ENCODE measurements at regions not wholly inside any gene's neighbourhood (a gene's known extent, or its start where the extent isn't known, plus 50 kb on each side); places are given as distances from the start of the nearest gene placed in this dataset.

DNA sequence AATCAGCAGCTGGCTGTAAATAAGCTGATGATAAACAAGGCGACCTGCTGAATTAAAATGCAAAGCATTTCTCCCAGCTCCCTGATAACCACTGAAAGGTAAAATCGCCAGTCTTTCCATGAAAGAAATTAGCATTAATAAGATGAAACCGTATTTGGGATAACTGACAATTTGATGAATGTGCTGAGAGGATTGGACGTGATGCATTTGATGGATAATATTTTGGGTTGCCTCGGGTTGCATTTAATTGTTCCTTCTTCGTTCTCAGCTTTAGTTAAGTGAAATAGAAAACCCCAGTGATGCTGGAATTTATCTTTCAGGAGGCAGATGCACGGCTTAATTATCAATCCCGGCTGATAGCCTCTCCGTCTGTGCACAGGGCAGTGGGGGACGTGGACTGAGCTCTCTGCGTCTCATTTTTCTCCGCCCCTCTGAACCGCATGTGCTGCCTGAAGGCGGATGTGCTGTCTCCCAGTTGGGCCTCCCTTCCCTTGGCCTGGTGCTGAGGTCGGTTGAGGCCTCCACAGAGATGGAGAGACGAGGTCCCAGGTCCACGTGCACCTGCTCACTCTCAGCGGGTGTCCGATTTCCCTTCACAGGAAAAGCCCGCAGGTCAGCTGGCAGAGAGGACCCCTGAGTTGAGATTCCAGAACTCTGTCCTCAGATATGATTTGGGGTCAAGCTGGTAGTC lies 846.2 kb downstream of the BRD1 start:
- DNase-seq: no peak

DNA sequence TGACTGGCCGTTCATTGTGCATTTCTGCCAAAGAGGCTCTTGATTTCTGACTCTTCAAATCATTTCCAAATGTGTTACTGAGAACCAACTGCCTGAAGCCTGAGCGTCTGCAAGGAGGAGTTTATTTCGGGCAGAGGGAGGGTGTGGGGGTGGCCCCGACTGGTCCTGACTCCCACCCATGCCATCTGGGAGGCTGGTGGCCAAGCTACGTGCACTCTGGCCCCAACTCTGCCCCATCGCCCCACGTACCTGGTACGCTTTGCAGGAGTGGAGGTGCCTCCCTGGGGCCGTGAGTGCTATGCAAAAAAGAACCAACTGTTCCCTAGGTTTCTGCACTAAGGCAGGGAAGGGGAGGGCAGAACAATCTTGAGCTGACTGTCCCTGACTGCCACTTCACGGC lies 846.8 kb downstream of the BRD1 start:
- DNase-seq: no peak

DNA sequence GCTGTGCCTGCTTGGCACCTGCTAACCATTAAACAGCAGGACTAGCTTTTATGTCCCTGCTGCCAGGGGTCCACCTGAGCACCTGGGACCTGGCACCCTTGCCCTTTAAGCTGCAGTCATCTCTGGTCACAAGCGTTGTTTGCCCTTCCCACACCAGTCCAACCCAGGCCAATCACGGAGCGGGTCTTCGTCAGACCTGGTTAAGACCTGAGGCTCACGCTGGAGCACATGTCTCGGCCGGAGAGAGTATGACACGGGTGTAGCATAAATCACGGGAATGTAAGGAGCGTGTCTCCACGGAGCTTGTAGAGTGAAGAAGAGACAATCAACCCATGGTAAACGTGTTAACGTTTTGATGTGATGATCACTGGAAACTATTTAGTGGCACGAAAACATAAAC lies 847.3 kb downstream of the BRD1 start:
- no peak for DNase-seq

DNA sequence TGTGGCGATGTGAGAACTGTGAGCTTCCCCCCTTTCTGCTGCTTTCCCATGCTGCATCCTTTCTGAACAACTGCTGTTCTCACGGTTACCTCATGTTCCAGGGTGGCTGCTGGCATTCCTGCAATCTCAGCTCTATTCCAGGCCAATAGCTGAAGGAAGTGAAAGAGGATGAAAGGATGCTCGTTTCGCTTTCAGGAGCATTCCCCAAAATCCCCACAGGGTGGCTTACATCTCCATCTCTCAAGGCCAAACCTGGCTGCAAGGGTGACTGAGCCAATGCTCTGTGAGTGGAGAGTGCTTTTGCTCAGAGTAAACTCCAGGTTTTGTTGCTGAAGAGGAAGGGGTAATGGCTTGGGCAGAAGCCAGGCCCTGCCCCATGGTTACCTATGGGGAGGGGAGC lies 848.2 kb downstream of the BRD1 start:
- DNase-seq: no peak

DNA sequence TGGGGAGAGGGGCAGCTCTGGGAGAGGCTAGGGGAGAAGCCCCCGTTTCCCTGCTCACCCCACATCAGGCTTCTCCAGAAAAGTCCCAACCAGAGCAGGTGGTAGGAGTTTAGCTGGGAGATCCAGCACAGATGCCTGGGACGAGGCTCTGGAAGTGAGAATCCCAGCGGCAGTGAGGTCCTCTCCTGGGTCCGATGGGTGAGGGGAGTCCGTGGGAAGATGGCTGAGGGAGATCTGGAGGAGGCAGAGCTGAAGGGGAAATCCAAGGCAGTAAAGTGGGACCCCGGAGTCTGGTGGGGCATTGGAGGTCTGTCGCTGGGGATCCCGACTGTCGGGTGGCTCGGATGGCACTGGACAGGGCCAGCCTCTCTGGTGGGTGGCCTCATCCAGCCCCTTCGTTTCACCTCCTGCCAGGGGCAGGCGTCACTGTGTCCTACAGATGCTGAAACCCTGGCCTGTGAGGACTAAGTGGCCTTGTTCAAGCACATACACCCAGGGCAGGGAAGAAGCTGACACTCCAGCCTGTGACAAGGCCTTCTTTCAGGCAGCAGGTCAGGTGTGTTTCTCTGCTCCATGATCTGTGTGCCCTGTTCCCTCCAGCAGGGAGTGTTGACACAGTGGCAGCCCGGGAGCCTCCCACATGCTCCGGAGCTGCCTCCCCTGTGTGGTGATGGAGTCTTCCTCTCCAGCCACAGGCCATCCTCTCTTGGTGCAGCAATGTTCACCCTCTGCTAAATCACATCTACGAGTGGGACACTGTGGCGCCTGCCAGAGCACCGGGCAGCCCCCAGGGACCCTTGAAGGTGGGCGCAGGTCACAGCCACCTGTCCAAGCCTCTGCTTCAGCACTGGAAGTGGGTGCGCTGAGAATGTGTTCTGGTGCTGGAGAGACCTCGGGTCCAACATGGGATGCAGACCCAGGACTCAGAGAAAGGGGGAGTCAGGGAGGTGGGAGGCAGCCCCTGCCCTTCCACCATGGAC lies 850.8 kb downstream of the BRD1 start:
- DNase-seq: no peak

DNA sequence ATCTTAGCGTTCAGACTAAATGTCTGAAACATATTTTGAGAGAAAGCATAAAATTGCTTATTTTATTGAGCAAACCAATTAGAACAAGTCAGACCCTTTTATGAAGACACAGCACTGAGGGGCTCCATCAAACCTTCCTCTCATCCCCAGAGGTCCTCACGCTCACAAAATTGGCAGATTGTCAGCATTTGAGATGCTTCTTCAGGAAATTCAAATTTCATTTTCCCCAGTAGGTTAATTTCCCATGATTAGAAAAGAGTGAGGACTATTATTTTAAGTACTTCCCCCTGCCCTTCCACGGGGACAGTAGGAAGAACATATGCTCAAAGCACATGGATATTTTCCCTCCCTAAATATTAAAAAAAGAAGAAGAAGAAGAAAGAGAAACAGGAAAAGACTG lies 851.8 kb downstream of the BRD1 start:
- no peak for DNase-seq

DNA sequence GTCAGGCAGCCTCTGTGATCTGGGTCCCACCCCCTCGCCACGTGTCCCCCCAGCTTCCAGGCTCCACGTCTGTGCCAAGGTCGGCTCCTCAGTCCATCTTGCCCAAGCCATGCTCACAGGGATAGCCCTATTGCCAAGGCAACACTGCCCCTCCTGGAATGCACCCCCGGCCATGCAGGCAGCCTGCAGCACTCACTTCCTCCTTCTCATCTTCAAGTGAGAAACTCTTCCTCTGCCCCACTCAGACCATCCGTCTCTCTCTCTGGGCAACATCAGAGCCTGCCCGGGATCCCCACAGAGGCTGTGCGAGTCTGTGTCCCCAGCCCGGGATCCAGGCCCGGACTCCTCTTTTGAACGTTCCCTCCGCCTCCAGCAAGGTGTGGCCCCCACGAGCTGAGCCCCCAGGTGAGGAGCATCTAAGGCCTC lies 852.3 kb downstream of the BRD1 start:
- DNase-seq: no peak

DNA sequence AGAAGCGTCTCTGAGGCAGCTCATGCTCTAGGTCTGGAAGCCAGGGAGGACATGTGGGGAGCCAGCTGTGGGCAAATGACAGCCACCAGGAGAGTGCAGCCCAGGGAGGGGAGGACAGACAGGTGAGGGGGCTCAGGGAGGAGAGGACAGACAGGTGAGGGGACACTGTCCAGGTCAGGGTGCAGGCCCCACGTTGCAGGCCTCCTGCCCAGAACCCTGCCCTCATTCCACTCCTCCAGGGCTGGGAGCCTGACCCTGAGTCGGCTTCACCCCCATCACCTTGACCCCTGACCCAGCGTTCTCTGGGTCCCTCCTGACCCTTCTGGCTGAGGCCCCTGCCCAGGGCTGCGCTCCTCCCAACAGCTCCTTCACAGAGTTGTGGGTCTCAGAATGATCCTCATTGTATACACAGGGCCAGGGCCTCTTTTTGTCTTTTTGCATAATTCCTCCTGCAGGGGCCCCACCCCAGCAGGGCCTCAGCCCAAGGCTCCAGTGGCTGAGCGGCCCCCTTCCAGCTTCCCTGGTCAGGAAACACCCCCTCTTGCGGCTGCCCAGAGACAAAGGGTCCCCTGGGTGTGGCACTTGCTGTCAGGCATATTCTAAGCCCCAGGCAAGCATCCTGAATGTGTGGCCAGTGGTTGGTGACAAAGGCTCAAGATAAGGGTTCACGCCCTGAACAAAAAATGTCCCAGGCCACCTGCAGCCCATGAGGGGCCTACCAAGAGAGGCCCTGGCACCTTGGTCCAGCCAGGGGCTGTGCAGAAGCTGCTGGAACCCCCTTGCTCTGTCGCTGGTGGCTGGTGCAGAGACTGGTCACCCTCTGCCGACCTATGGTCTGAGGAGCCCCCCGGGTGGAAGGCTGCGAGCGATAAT lies 853.0 kb downstream of the BRD1 start:
- DNase-seq: no peak

DNA sequence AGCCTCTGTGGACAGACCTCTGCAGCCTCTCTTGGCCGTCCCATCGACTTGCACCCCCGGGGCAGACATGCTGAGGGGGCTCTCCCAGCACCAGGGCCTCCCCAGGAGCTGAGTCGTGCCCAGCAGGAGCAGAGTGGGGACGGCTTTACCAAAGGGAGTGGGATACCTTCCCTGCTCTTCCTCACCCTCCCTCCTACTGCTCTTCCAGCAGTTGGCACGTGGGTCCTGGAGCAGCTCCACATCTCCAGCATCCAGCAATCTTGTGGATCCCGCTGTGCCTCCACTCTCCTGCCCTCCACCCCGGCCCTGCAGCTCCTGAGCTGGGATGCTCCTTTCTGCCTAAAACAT lies 854.0 kb downstream of the BRD1 start:
- no peak for DNase-seq

DNA sequence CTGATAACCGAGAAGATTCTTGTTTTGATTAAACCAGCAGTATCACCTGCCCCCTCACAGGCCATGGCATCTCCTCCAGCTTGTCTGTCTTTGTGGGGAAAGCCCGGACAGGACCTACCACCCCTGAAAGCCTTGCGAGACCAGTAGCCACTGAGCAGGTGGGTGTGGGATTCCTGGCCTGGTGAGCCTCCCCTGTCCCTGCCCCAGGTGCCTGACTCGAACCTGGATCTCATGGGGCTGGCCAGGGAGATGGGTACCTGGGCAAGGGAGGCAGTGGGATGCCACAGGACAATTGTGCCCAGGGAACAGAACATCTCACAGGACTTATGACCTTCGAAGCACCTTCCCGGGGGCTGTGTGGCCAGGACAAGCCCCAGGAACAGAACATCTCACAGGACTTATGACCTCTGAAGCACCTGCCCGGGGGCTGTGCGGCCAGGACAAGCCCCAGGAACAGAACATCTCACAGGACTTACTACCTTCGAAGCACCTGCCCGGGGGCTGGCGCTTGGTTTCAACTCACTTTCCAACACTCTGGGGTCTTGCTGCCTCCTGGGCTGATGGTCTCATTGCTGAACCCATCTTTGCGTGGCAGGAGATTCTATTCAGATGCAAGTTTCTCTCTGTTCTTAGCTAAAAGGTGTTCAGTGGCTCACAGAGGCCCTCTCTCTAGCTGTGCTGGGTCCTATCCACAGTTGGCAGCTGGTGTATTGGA lies 854.5 kb downstream of the BRD1 start:
- DNase-seq: no peak

DNA sequence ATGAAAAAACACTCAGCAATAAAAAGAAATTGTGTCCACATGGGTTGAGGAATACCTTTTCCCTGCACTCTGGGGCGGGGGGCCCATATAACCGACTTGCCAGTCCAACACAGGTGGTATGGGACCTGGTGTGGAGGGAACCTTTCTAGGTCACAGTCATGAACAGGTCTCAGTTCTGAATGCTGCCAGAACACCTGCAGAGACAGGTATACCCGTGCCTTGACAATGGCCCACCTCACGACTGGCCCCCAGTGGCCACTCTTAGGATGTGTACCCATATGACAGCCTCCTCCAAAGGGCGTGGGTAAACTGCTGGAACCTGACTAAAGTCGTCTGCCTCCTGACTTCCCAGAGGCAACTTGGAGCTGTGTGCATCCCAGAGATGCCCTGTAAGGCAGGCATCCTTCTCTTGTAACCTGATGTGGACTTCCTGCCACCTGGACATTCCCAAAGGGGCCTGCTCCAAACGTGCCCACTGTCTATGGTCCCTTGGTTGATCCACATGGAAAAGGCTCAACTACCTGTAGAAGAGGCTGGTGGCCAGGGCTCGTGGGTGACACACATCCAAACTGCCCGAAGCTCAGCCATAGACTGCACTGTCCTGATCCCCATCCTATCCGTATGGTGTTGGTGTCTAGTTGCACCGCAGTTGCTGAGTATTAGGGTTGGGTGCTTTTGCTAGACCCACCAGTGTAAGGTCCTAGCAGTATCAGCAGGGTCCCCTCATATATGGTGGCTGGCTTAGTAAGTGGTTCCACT lies 859.3 kb downstream of the BRD1 start:
- peak in 1 of 2 donors; percentile 10 for DNase-seq

DNA sequence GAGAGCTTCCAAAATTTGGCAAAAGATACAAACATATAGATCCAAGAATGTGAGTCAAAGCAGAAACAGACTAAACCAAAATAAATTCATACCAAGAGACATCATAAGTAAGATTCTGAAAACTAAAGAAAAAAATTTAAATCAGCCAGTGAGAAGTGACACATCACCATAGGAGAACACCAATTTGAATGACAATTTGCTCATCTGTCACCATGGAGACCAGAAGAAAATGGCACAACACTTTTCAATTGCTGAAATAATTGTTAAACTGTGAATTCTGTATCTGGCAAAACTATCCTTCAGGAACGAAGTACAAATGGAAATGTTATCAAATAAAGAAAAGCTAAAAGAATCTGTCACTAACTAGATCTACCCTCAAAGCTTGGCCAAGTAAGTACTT lies 864.3 kb downstream of the BRD1 start:
- DNase-seq: no peak

DNA sequence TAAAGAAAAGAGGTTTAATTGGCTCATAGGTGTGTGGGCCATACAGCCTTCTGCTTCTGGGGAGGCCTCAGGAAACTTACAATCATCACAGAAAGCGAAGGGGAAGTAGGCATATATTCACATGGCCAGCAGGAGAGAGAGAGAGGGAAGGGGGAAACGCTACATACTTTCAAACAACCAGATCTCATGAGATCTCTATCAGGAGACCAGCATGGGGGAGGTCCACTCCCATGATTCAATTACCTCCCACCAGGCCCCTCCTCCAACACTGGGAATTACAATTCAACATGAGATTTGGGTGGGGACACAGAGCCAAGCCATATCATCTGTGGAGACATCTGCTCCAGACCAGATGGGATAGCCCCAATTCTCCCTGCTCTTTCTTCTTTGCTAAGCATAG lies 866.0 kb downstream of the BRD1 start:
- DNase-seq: no peak

DNA sequence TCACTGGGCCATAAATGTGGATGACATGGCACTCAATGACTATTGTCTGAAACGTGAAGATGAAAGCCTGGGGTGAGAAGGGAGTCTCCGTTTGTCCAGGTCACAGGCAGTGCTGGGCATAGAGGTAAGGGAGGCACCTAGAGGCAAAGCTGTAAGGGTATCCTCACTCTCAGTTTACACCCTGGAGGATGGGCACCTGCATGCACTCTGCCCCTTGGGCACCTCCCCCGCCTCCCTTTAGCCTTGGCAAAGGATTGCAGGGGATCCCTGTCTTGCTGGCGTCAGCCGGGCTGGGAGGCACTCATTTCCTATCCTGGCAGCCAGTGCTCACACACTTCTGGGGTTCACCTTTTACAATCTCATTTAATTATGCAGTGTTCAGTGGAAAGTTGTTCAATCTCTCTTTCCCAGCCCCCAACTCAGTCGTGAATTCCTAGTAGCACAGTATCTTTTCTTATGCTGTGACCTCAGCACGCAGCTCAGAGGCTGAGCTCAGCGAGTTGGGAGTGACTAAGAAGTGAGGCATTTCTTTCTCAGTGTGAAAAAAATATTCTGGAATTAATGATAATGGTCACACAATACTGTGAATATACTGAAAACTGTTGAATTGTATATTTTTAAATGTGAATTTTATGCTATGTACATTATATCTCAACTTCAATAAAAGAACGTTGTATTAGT lies 866.6 kb downstream of the BRD1 start:
- no peak for DNase-seq

DNA sequence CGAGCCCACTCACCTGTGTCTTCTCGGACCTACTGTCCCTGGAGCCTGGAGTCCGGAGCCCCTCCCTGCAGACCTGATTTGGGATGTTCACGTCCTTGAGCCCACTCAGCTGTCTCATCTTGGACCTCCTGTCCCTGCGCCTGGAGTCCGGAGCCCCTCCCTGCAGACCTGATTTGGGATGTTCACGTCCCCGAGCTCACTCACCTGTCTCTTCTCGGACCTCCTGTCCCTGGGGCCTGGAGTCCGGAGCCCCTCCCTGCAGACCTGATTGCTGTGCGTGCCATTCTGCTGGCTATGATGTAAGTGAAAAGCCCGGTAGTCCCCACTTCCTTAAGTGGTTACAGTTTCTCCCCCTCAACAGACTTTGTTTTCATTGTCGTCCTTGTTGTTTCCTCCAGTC lies 867.1 kb downstream of the BRD1 start:
- no peak for DNase-seq

DNA sequence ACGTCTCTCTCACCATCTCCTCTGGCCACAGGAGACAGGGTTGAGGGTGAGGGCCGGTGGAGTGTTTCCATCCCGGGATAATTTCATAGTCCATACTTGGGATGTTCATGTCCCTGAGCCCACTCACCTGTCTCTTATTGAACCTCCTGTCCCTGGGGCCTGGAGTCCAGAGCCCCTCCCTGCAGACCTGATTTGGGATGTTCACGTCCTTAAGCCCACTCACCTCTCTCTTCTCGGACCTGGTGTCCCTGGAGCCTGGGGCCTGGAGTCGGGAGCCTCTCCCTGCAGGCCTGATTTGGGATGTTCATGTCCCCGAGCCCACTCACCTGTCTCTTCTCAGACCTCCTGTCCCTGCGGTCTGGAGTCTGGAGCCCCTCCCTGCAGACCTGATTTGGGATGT lies 868.2 kb downstream of the BRD1 start:
- no peak for DNase-seq

DNA sequence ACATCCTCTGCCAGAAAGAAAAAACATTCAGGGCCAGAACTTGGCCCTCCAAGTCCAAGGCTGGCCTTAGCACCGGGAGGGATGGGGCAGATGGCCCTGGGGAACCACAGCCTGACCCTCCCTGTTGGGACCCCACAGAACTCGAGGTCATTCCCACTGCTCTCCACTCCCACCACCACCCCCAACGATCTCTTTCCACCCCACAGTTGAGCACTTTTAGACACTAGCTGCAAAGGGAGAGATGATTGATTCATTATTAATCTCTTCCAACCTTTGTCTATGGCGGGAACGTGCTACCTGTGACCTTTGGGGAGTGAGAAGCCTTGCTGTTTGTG lies 869.7 kb downstream of the BRD1 start:
- no peak for DNase-seq

DNA sequence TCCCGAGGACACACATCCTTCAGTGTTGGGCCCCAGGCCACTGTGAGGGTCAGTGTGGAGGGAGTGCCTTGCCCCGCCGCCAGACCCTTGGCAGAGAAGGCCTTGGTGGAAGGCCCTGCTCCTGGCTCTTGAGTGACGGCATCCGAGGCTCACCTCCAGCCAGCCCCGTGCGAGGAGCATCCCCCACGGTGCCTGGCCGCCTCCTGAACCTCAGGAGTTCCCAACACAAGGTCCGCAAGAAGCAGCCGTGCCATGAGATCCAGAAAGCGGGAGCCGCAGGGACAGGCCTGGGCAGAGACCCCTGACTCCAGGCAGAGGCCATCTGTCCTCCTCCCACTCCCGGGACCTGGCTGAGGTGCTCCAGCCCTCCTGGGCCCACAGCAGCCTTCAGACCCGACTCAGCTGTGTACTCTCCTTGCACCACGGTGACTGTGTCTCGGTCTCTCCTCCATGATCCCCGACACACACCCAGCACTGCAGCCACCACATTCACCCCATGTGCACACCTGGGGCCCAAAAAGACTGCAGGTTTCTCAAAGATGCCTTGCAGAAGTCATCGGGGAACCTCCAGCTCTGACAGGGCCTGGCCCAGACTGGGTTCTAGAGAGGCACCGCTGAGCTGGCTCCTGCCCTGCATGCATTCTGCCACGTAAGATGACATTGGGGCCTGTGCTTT lies 870.2 kb downstream of the BRD1 start:
- no peak for DNase-seq

DNA sequence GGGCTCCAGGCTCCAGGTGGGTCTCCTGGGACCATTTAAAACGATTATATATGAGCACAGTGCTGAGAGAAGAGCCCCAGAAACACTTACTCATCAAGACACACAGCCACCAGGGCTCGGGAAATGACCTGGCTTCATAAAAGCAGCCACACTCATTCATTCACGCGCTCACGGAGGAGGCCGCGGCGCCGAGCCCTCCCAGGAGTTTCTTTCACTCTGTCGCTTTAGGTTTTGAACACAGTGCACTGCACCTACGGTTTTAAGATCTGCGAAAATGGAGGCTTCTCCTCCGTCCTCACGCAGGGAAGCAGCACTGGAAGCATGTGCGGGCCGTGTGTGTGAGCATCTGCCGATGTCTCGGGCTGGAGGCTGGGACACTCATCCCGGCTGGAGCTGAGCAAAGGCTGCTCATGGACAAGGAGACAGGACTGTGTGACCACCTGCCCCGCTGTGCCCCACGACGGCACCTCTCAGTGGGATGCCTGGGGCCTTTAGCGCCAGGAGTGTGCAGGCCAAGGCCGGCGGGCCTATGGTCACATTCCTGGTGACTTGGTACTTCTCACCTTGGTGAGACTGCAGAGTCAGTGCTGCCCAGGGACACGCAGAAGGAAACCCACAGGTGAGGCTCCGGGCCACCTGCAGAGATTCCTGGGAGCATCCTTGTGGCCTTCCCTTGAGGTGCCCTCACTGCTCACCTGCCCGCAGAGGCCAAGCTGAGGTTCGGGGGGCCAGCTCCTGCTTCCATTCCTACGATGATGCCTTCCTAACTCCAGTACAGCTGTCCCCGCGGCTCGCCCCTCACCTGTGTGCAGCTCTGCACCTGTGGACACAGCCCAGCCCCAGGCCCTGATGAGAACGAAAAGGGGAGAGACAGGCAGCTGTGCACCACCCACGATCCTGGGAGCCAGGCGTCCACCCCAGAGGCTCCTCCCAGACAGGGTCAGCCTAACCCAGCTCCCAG lies 872.0 kb downstream of the BRD1 start:
- no peak for DNase-seq
